PC-9 (cell line): ENCODE measurements at regions not wholly inside any gene's neighbourhood (a gene's known extent, or its start where the extent isn't known, plus 50 kb on each side); places are given as distances from the start of the nearest gene placed in this dataset.

Source experiments
- CTCF ChIP-seq: fragments of 200-600 bp; sonication (generic); conservative IDR thresholded peaks from 2 replicates; pipeline ENCODE4 v1.6.1; 2017; ENCODE audit warnings: mixed run types, antibody characterized with exemption, mild to moderate bottlenecking, moderate library complexity
- EZH2 ChIP-seq: fragments of 200-600 bp; sonication (generic); IDR thresholded peaks from 2 replicates; pipeline ENCODE4 v1.8.0; 2017; ENCODE audit warnings: antibody characterized with exemption, low read depth

GRCh38 chr18:78911751-78912283 lies 67.8 kb upstream of the SALL3 start:
- TF ChIP-seq CTCF, result no peak
- no peak for TF ChIP-seq EZH2
